B cell (primary cell): ENCODE measurements at regions not wholly inside any gene's neighbourhood (a gene's known extent, or its start where the extent isn't known, plus 50 kb on each side); places are given as distances from the start of the nearest gene placed in this dataset.
"Not testable (repeated sequence)": the region's sequence is repeated elsewhere in the genome, so short reads cannot be mapped to it uniquely, and the experiment has no call there.

Experiments
- ATAC-seq: fragments of 200-7000 bp; cut with Tn5 transposase; one replicate; pipeline ENCODE4 v1.10.0; 2021; ENCODE audit warnings: low read depth, mild to moderate bottlenecking, moderate number of reproducible peaks, moderate library complexity
- CTCF ChIA-PET: fragments of 350-600 bp; sonication (Branson Sonifier 250); formaldehyde crosslinking; loops from one replicate; lab custom pipeline; 2021; ENCODE audit warnings: antibody characterized with exemption, inconsistent platforms; lab: Charles Lee
- POLR2A ChIA-PET: fragments of 350-600 bp; sonication (Branson Sonifier 250); formaldehyde crosslinking; loops from one replicate; lab custom pipeline; 2021; ENCODE audit warnings: antibody characterized with exemption; lab: Charles Lee
- DNase-seq: peaks from one replicate; pipeline ENCODE4 v3.0.0; 2013
- H2AFZ ChIP-seq: 2 replicates; pipeline ENCODE4 v1.6.1; 2012; ENCODE audit warnings: mild to moderate bottlenecking, low read depth, low read length; ENCODE audit not compliant: insufficient read depth, poor library complexity, severe bottlenecking
- H3K27ac ChIP-seq, 2 donors: 1 replicate in 1 of 2; 2 replicates in 1 of 2; pipeline ENCODE4 v1.5.1; 2012 to 2013; ENCODE audit warnings: low read length in 2 of 2, mild to moderate bottlenecking in 2 of 2, moderate library complexity in 1 of 2
- H3K27me3 ChIP-seq, 4 experiments: fragments of 200-600 bp in 1 of 4; sonication (generic) in 1 of 4; replicated peaks in 1 of 4; 1 replicate in 2 of 4; 2 replicates in 2 of 4; pipeline versions ENCODE4 v1.6.1 to v1.7.0; 2013 to 2016; ENCODE audit warnings: low read length in 3 of 4, mild to moderate bottlenecking in 2 of 4, mixed read lengths in 1 of 4, moderate library complexity in 1 of 4; ENCODE audit not compliant: insufficient read depth in 4 of 4, control insufficient read depth in 3 of 4; ENCODE audit errors: control extremely low read depth in 1 of 4
- H3K36me3 ChIP-seq, 2 experiments: replicated peaks in 1 of 2; 1 replicate in 1 of 2; 2 replicates in 1 of 2; pipeline versions ENCODE4 v1.6.1 to v1.7.1; 2013; ENCODE audit warnings: low read length in 1 of 2; ENCODE audit not compliant: insufficient read depth in 2 of 2, control insufficient read depth in 1 of 2; ENCODE audit errors: control extremely low read depth in 1 of 2, extremely low read depth in 1 of 2
- H3K4me1 ChIP-seq, 2 donors: fragments of 200-600 bp in 1 of 2; sonication (generic) in 1 of 2; 1 replicate in 1 of 2; 2 replicates in 1 of 2; pipeline versions ENCODE4 v1.5.1 to v1.6.1; 2013 to 2017; ENCODE audit warnings: low read length in 2 of 2; ENCODE audit not compliant: control insufficient read depth in 2 of 2, insufficient read depth in 2 of 2
- H3K4me2 ChIP-seq: replicated peaks from 2 replicates; pipeline ENCODE3; 2012; ENCODE audit warnings: mild to moderate bottlenecking, low read depth, low read length; ENCODE audit not compliant: poor library complexity, severe bottlenecking
- H3K4me3 ChIP-seq, 5 experiments: fragments of 200-600 bp in 1 of 5; sonication (generic) in 1 of 5; 1 replicate in 3 of 5; 2 replicates in 2 of 5; pipeline versions ENCODE4 v1.5.1 to v1.7.0; 2011 to 2016; ENCODE audit warnings: low read length in 4 of 5, mild to moderate bottlenecking in 4 of 5, low read depth in 2 of 5, control low read depth in 1 of 5, moderate library complexity in 1 of 5; ENCODE audit not compliant: insufficient read depth in 1 of 5; ENCODE audit errors: control extremely low read depth in 1 of 5, extremely low read depth in 1 of 5
- H3K79me2 ChIP-seq: fragments of 200-600 bp; sonication (generic); one replicate; pipeline ENCODE4 v1.6.0; 2016; ENCODE audit warnings: low read length; ENCODE audit not compliant: control insufficient read depth, insufficient read depth
- H3K9ac ChIP-seq: fragments of 200-600 bp; sonication (generic); 2 replicates; pipeline ENCODE4 v1.6.1; 2017; ENCODE audit warnings: mild to moderate bottlenecking, low read length, moderate library complexity
- H3K9me3 ChIP-seq, 3 donors: one replicate each; pipeline versions ENCODE4 v1.6.1 to v1.7.1; 2013; ENCODE audit warnings: low read length in 2 of 3; ENCODE audit not compliant: control insufficient read depth in 2 of 3, insufficient read depth in 1 of 3; ENCODE audit errors: control extremely low read depth in 1 of 3
- H4K20me1 ChIP-seq: 2 replicates; pipeline ENCODE4 v1.6.0; 2012; ENCODE audit warnings: mild to moderate bottlenecking, low read length; ENCODE audit not compliant: insufficient read depth, control insufficient read depth, poor library complexity, severe bottlenecking
- H3K27ac Mint-ChIP-seq: one replicate; pipeline ENCODE4 v1.8.0; 2021; ENCODE audit warnings: mixed read lengths
- H3K27me3 Mint-ChIP-seq: one replicate; pipeline ENCODE4 v1.8.0; 2021; ENCODE audit warnings: mixed read lengths
- H3K4me1 Mint-ChIP-seq: one replicate; pipeline ENCODE4 v1.8.0; 2021; ENCODE audit warnings: mixed read lengths
- H3K4me3 Mint-ChIP-seq: one replicate; pipeline ENCODE4 v1.8.0; 2021; ENCODE audit warnings: mixed read lengths
- H3K9me3 Mint-ChIP-seq: one replicate; pipeline ENCODE4 v1.8.0; 2022; ENCODE audit warnings: mixed read lengths; ENCODE audit not compliant: insufficient read depth
- CTCF ChIP-seq: fragments of 200-600 bp; IDR thresholded peaks from one replicate; pipeline ENCODE4 v1.8.0; 2022; ENCODE audit warnings: antibody characterized with exemption, mild to moderate bottlenecking
- EZH2 ChIP-seq: IDR thresholded peaks from 2 replicates; pipeline ENCODE4 v1.6.1; 2012; ENCODE audit warnings: borderline replicate concordance, low read depth, mild to moderate bottlenecking, moderate library complexity, low read length; ENCODE audit not compliant: insufficient read depth, poor library complexity, severe bottlenecking
- WGBS: methylation state at CpG from one replicate; pipeline ENCODE4 v1.1.5; 2013; ENCODE audit warnings: missing lambda C conversion rate; ENCODE audit not compliant: insufficient coverage; 5-methylcytosine and 5-hydroxymethylcytosine counted together
- intact Hi-C: fragments of 100-400 bp; cut with micrococcal nuclease; formaldehyde crosslinking; loops from one replicate; pipeline ENCODE4 v1.10.0; 2022

GRCh38 chr12:105510526-105510925, 180.0 kb downstream of the C12orf75 start:
- no peak for DNase-seq
- Mint-ChIP-seq H3K4me1 (no peaks in the 10 kb centered on the region), H3K4me3 (no peak overlapping the region), H3K27me3 (peaks cover 9% of the 10 kb centered on the region), H3K27ac (no peak overlapping the region), H3K9me3 (no peaks in the 10 kb centered on the region)
- Histone ChIP-seq H3K27me3 (peaks cover 0 to 4% (median 0%) of the 10 kb centered on the region in 4 experiments), H4K20me1 (no peaks in the 10 kb centered on the region), H3K27ac (no peak overlapping the region), H3K4me2 (no peak overlapping the region), H3K79me2 (no peaks in the 10 kb centered on the region), H3K9me3 (no peaks in the 10 kb centered on the region), H3K9ac (no peak overlapping the region), H3K36me3 (no peaks in the 10 kb centered on the region), H3K4me3 (no peak overlapping the region), H2AFZ (no peak overlapping the region), H3K4me1 (no peaks in the 10 kb centered on the region)
- no peak for ATAC-seq
- intact Hi-C loops: no loop called here
- 70% methylated on average over 2 of the region's 3 CpGs for WGBS
- TF ChIP-seq CTCF (no peak), EZH2 (no peak)
- ChIA-PET POLR2A (no interaction called here), CTCF (no interaction called here)

- H3K27me3 Mint-ChIP-seq, H3K4me1 Mint-ChIP-seq, H3K27ac ChIP-seq, H3K9ac ChIP-seq, intact Hi-C loops, H3K36me3 ChIP-seq, CTCF ChIA-PET, DNase-seq, H4K20me1 ChIP-seq, H3K4me3 Mint-ChIP-seq, POLR2A ChIA-PET, ATAC-seq, H3K9me3 ChIP-seq, H2AFZ ChIP-seq, H3K4me2 ChIP-seq, H3K27me3 ChIP-seq, H3K79me2 ChIP-seq, H3K27ac Mint-ChIP-seq, H3K9me3 Mint-ChIP-seq, H3K4me1 ChIP-seq, H3K4me3 ChIP-seq: not testable (repeated sequence)
- WGBS: no CpG with 5 or more reads among the region's 4 CpGs
These were observed 182.4 kb downstream of the C12orf75 start for GRCh38 chr12:105512861-105513260.
